GM21367 (cell line): ENCODE measurements at regions not wholly inside any gene's neighbourhood (a gene's known extent, or its start where the extent isn't known, plus 50 kb on each side); places are given as distances from the start of the nearest gene placed in this dataset.
"Not testable (repeated sequence)": the region's sequence is repeated elsewhere in the genome, so short reads cannot be mapped to it uniquely, and the experiment has no call there.

ENCODE experiments used
- ATAC-seq: cut with Tn5 transposase; IDR thresholded peaks from one replicate; pipeline ENCODE4 v1.9.1; 2021; ENCODE audit not compliant: unreplicated experiment

- ATAC-seq = no peak
Observed at GRCh38 chr7:138214926-138215325, 138.7 kb downstream of the AKR1D1 start.

GRCh38 chr7:138220321-138220720 is 144.1 kb downstream of the AKR1D1 start:
- ATAC-seq = not testable (repeated sequence)

DNA sequence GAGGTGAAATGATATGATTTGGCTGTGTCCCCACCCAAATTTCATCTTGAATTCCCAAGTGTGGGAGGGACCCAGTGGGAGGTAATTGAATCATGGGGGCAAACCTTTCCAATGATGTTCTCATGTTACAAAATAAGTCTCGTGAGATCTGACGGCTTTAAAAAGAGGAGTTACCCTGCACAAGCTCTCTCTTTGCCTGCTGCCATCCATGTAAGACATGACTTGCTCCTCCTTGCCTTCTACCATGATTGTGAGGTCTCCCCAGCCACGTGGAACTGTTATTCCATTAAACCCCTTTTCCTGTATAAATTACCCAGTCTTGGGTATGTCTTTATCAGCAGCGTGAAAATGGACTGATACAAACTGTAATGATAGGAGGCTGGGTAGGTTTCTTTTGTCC is 145.1 kb downstream of the AKR1D1 start:
- not testable (repeated sequence) for ATAC-seq

GRCh38 chr7:138223402-138223879 is 147.2 kb downstream of the AKR1D1 start:
- no peak for ATAC-seq

GRCh38 chr7:138226001-138226476 is 149.8 kb downstream of the AKR1D1 start:
- no peak for ATAC-seq

GRCh38 chr7:138226745-138227279 is 150.6 kb downstream of the AKR1D1 start:
- no peak for ATAC-seq

- no peak for ATAC-seq
Observed at GRCh38 chr7:138228119-138228518, 151.9 kb downstream of the AKR1D1 start.

GRCh38 chr7:138228769-138229168 is 152.5 kb downstream of the AKR1D1 start:
- no peak for ATAC-seq

DNA sequence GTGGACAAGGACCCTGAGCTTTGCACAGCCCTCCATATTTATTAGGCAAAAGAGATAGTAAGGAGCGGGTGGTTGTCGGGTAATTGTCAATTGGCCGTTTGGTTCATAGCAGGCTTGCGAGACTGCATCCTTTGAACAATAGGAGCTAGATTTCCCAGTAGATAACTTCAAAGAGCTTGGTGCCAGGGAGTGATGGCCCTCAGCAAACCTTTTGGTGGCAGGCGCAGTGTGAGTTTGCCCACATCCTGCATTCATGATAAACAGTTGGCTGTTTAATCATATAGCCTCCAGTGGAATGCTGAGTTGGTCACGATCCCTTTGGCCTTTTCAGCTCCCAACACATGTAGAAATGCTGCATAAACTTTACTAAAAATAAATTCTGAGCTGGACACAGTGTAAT is 156.9 kb downstream of the AKR1D1 start:
- no peak for ATAC-seq

GRCh38 chr7:138235207-138235606 is 158.9 kb downstream of the AKR1D1 start:
- ATAC-seq = no peak

- no peak for ATAC-seq
Observed at GRCh38 chr7:138237995-138238394, 161.7 kb downstream of the AKR1D1 start.

GRCh38 chr7:138238734-138239659 is 162.7 kb downstream of the AKR1D1 start:
- ATAC-seq = no peak

DNA sequence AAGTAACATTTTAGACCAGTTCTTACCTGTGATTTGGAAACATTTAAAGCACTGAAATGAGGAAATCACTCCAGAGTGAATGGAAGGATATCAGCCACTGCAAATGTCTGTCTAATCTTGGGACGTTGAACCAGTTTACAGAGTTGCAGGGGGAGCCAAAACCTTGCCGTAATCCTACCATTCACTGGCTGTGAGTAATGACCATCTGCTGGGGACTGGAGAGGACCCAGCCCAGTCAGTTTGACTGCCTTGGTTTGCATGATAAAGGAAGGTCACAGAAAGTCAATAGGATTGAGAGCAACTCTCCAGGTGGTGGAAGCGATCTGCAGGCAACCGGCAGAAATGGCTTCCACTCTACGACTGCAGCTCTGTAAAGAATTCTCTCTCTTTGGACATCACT is 167.2 kb downstream of the AKR1D1 start:
- no peak for ATAC-seq

DNA sequence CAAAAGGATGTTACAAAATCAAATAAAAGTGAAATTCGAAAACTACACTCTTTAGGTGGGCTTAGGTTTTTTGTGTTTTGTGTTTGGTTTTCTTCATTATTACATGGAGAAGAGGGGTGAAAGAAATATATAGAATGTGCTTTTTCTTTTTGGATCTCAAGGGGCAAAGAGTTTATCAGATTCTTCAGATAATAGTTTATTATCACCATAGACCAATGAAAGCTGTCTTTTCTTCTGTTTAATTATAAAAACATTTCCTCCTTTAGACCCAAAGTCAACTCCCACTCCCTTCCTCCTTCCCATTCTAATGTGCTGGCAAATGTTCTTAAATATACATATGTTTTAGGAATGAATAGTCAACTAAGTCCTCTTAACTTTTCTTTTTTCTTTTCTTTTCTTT is 167.6 kb downstream of the AKR1D1 start:
- ATAC-seq = no peak

DNA sequence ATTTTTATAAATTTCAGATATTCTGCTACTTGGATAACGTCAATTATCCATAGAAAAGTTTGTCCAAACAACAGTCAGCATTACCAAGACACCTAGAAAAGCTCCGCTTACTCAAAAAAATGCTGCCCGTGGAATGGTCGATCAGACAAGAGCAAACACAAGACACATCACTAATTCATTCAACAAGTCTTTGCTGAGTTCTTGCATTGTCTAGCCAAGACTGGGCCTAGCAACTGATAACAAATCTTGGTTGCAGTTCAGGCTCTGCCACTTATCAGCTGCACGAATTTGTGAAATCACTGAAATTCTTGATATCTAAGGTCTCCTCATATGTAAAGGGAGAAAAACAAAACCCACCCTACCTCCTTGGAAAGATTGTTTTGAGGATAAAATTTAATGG is 168.3 kb downstream of the AKR1D1 start:
- no peak for ATAC-seq

GRCh38 chr7:138245216-138245615 is 169.0 kb downstream of the AKR1D1 start:
- no peak for ATAC-seq

DNA sequence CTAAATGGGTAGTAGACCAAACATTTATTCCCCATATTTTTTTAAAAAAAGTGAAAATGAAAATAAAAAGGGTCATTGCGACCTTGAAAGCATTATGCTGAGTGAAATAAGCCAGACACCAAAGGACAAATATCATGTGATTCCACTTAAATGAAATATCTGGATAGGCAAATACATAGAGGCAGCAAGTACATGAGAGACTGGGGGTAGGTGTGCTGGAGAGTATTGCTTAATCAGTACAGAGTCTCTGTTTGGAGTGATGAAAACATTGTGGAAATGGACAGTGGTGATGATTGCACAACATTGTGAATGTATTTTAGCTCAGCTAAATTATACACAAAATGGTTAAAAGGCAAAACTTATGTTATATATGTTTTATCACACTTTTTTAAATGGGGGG is 169.4 kb downstream of the AKR1D1 start:
- no peak for ATAC-seq

GRCh38 chr7:138246428-138246827 is 170.2 kb downstream of the AKR1D1 start:
- ATAC-seq = no peak

DNA sequence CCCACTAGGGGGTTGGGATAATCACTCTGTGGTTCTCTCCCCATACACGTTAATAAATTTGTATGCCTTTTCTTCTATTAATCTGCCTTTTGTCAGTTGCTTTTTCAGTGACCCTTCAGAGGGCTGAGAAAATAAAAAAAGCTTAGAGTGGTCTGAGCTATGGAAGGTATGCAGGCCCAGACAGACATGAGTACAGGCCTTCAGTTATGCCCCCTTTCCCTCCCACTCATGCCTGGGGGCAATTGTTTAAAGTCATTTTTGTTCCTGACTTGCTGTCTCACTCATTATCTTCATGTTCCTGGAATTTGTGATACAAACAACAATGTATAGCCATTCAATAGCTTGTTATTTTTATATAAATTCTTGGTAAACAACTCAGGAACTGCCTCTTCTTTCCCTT is 170.8 kb downstream of the AKR1D1 start:
- ATAC-seq = no peak

GRCh38 chr7:138247568-138248333 is 171.5 kb downstream of the AKR1D1 start:
- no peak for ATAC-seq

GRCh38 chr7:138248609-138249008 is 172.3 kb downstream of the AKR1D1 start:
- no peak for ATAC-seq

- no peak for ATAC-seq
Observed at GRCh38 chr7:138249975-138250374, 173.7 kb downstream of the AKR1D1 start.
